B cell (primary cell): ENCODE measurements at regions not wholly inside any gene's neighbourhood (a gene's known extent, or its start where the extent isn't known, plus 50 kb on each side); places are given as distances from the start of the nearest gene placed in this dataset.

Experiments
- ATAC-seq: fragments of 200-7000 bp; cut with Tn5 transposase; one replicate; pipeline ENCODE4 v1.10.0; 2021; ENCODE audit warnings: low read depth, mild to moderate bottlenecking, moderate number of reproducible peaks, moderate library complexity
- CTCF ChIA-PET: fragments of 350-600 bp; sonication (Branson Sonifier 250); formaldehyde crosslinking; loops from one replicate; lab custom pipeline; 2021; ENCODE audit warnings: antibody characterized with exemption, inconsistent platforms; lab: Charles Lee
- POLR2A ChIA-PET: fragments of 350-600 bp; sonication (Branson Sonifier 250); formaldehyde crosslinking; loops from one replicate; lab custom pipeline; 2021; ENCODE audit warnings: antibody characterized with exemption; lab: Charles Lee
- DNase-seq: peaks from one replicate; pipeline ENCODE4 v3.0.0; 2013
- H2AFZ ChIP-seq: 2 replicates; pipeline ENCODE4 v1.6.1; 2012; ENCODE audit warnings: mild to moderate bottlenecking, low read depth, low read length; ENCODE audit not compliant: insufficient read depth, poor library complexity, severe bottlenecking
- H3K27ac ChIP-seq, 2 donors: 1 replicate in 1 of 2; 2 replicates in 1 of 2; pipeline ENCODE4 v1.5.1; 2012 to 2013; ENCODE audit warnings: low read length in 2 of 2, mild to moderate bottlenecking in 2 of 2, moderate library complexity in 1 of 2
- H3K27me3 ChIP-seq, 4 experiments: fragments of 200-600 bp in 1 of 4; sonication (generic) in 1 of 4; replicated peaks in 1 of 4; 1 replicate in 2 of 4; 2 replicates in 2 of 4; pipeline versions ENCODE4 v1.6.1 to v1.7.0; 2013 to 2016; ENCODE audit warnings: low read length in 3 of 4, mild to moderate bottlenecking in 2 of 4, mixed read lengths in 1 of 4, moderate library complexity in 1 of 4; ENCODE audit not compliant: insufficient read depth in 4 of 4, control insufficient read depth in 3 of 4; ENCODE audit errors: control extremely low read depth in 1 of 4
- H3K36me3 ChIP-seq, 2 experiments: replicated peaks in 1 of 2; 1 replicate in 1 of 2; 2 replicates in 1 of 2; pipeline versions ENCODE4 v1.6.1 to v1.7.1; 2013; ENCODE audit warnings: low read length in 1 of 2; ENCODE audit not compliant: insufficient read depth in 2 of 2, control insufficient read depth in 1 of 2; ENCODE audit errors: control extremely low read depth in 1 of 2, extremely low read depth in 1 of 2
- H3K4me1 ChIP-seq, 2 donors: fragments of 200-600 bp in 1 of 2; sonication (generic) in 1 of 2; 1 replicate in 1 of 2; 2 replicates in 1 of 2; pipeline versions ENCODE4 v1.5.1 to v1.6.1; 2013 to 2017; ENCODE audit warnings: low read length in 2 of 2; ENCODE audit not compliant: control insufficient read depth in 2 of 2, insufficient read depth in 2 of 2
- H3K4me2 ChIP-seq: replicated peaks from 2 replicates; pipeline ENCODE3; 2012; ENCODE audit warnings: mild to moderate bottlenecking, low read depth, low read length; ENCODE audit not compliant: poor library complexity, severe bottlenecking
- H3K4me3 ChIP-seq, 5 experiments: fragments of 200-600 bp in 1 of 5; sonication (generic) in 1 of 5; 1 replicate in 3 of 5; 2 replicates in 2 of 5; pipeline versions ENCODE4 v1.5.1 to v1.7.0; 2011 to 2016; ENCODE audit warnings: low read length in 4 of 5, mild to moderate bottlenecking in 4 of 5, low read depth in 2 of 5, control low read depth in 1 of 5, moderate library complexity in 1 of 5; ENCODE audit not compliant: insufficient read depth in 1 of 5; ENCODE audit errors: control extremely low read depth in 1 of 5, extremely low read depth in 1 of 5
- H3K79me2 ChIP-seq: fragments of 200-600 bp; sonication (generic); one replicate; pipeline ENCODE4 v1.6.0; 2016; ENCODE audit warnings: low read length; ENCODE audit not compliant: control insufficient read depth, insufficient read depth
- H3K9ac ChIP-seq: fragments of 200-600 bp; sonication (generic); 2 replicates; pipeline ENCODE4 v1.6.1; 2017; ENCODE audit warnings: mild to moderate bottlenecking, low read length, moderate library complexity
- H3K9me3 ChIP-seq, 3 donors: one replicate each; pipeline versions ENCODE4 v1.6.1 to v1.7.1; 2013; ENCODE audit warnings: low read length in 2 of 3; ENCODE audit not compliant: control insufficient read depth in 2 of 3, insufficient read depth in 1 of 3; ENCODE audit errors: control extremely low read depth in 1 of 3
- H4K20me1 ChIP-seq: 2 replicates; pipeline ENCODE4 v1.6.0; 2012; ENCODE audit warnings: mild to moderate bottlenecking, low read length; ENCODE audit not compliant: insufficient read depth, control insufficient read depth, poor library complexity, severe bottlenecking
- H3K27ac Mint-ChIP-seq: one replicate; pipeline ENCODE4 v1.8.0; 2021; ENCODE audit warnings: mixed read lengths
- H3K27me3 Mint-ChIP-seq: one replicate; pipeline ENCODE4 v1.8.0; 2021; ENCODE audit warnings: mixed read lengths
- H3K4me1 Mint-ChIP-seq: one replicate; pipeline ENCODE4 v1.8.0; 2021; ENCODE audit warnings: mixed read lengths
- H3K4me3 Mint-ChIP-seq: one replicate; pipeline ENCODE4 v1.8.0; 2021; ENCODE audit warnings: mixed read lengths
- H3K9me3 Mint-ChIP-seq: one replicate; pipeline ENCODE4 v1.8.0; 2022; ENCODE audit warnings: mixed read lengths; ENCODE audit not compliant: insufficient read depth
- CTCF ChIP-seq: fragments of 200-600 bp; IDR thresholded peaks from one replicate; pipeline ENCODE4 v1.8.0; 2022; ENCODE audit warnings: antibody characterized with exemption, mild to moderate bottlenecking
- EZH2 ChIP-seq: IDR thresholded peaks from 2 replicates; pipeline ENCODE4 v1.6.1; 2012; ENCODE audit warnings: borderline replicate concordance, low read depth, mild to moderate bottlenecking, moderate library complexity, low read length; ENCODE audit not compliant: insufficient read depth, poor library complexity, severe bottlenecking
- WGBS: methylation state at CpG from one replicate; pipeline ENCODE4 v1.1.5; 2013; ENCODE audit warnings: missing lambda C conversion rate; ENCODE audit not compliant: insufficient coverage; 5-methylcytosine and 5-hydroxymethylcytosine counted together
- intact Hi-C: fragments of 100-400 bp; cut with micrococcal nuclease; formaldehyde crosslinking; loops from one replicate; pipeline ENCODE4 v1.10.0; 2022

- ATAC-seq (no peak), DNase-seq (no peak)
- H3K4me3 ChIP-seq, result no peak overlapping the region
- WGBS, result 100% methylated on average over 1 of the region's 3 CpGs
- H2AFZ ChIP-seq, result no peak overlapping the region
- H3K27me3 ChIP-seq, result no peaks in the 10 kb centered on the region
- CTCF ChIA-PET, result no interaction called here
- H3K79me2 ChIP-seq, result no peaks in the 10 kb centered on the region
- no peaks in the 10 kb centered on the region for H3K27me3 Mint-ChIP-seq
- H3K27ac ChIP-seq, result no peak overlapping the region
- H3K4me3 Mint-ChIP-seq, result no peak overlapping the region
- TF ChIP-seq EZH2 (no peak), CTCF (no peak)
- H3K9ac ChIP-seq, result no peak overlapping the region
- no peak overlapping the region for H3K4me2 ChIP-seq
- no peaks in the 10 kb centered on the region for H3K9me3 ChIP-seq
- no peaks in the 10 kb centered on the region for H3K36me3 ChIP-seq
- H4K20me1 ChIP-seq, result no peaks in the 10 kb centered on the region
- intact Hi-C loops, result no loop called here
- H3K4me1 ChIP-seq, result no peaks in the 10 kb centered on the region
- no peaks in the 10 kb centered on the region for H3K9me3 Mint-ChIP-seq
- POLR2A ChIA-PET, result no interaction called here
- H3K27ac Mint-ChIP-seq, result no peak overlapping the region
- H3K4me1 Mint-ChIP-seq, result no peaks in the 10 kb centered on the region
These were observed 52.2 kb downstream of the FAT3 start for GRCh38 chr11:92276773-92277172.

GRCh38 chr11:92277871-92278270 is 53.3 kb downstream of the FAT3 start:
- Mint-ChIP-seq H3K4me3 (no peak overlapping the region), H3K27ac (no peak overlapping the region), H3K9me3 (no peaks in the 10 kb centered on the region), H3K4me1 (no peaks in the 10 kb centered on the region), H3K27me3 (no peaks in the 10 kb centered on the region)
- Histone ChIP-seq H3K4me1 (no peaks in the 10 kb centered on the region), H4K20me1 (no peaks in the 10 kb centered on the region), H3K9me3 (no peaks in the 10 kb centered on the region), H3K27me3 (no peaks in the 10 kb centered on the region), H3K79me2 (no peaks in the 10 kb centered on the region), H3K4me3 (no peak overlapping the region), H3K27ac (no peak overlapping the region), H3K4me2 (no peak overlapping the region), H3K36me3 (no peaks in the 10 kb centered on the region), H2AFZ (no peak overlapping the region), H3K9ac (no peak overlapping the region)
- intact Hi-C loops, result no loop called here
- POLR2A ChIA-PET, result no interaction called here
- no peak for TF ChIP-seq CTCF
- TF ChIP-seq EZH2, result no peak
- no peak for ATAC-seq
- CTCF ChIA-PET, result no interaction called here
- no CpG with 5 or more reads among the region's 1 CpG for WGBS
- no peak for DNase-seq
